K562 (cell line): ENCODE measurements at regions not wholly inside any gene's neighbourhood (a gene's known extent, or its start where the extent isn't known, plus 50 kb on each side); places are given as distances from the start of the nearest gene placed in this dataset.

ENCODE experiments used
- ATAC-seq: fragments of 200-7000 bp; cut with Tn5 transposase; 3 replicates; pipeline ENCODE4 v1.9.1; 2020; ENCODE audit warnings: moderate library complexity
- BruUV-seq: library from RNA; stranded (reverse); fragments of 400-500 nt; replicated peaks from 2 replicates; lab custom pipeline; 2021; lab: Mats Ljungman, UMichigan
- CTCF ChIA-PET: fragments of 300-600 bp; formaldehyde crosslinking; extraction: SDS; loops from one replicate; lab custom pipeline; 2021; ENCODE audit warnings: low intra/inter-chr PET ratio; lab: Yijun Ruan, JAX
- POLR2A ChIA-PET: fragments of 300-600, 350-650 bp; sonication (Branson Sonifier 250); formaldehyde crosslinking; extraction: SDS; loops from one replicate; lab custom pipeline; 2021; ENCODE audit warnings: antibody characterized with exemption, inconsistent platforms; lab: Yijun Ruan, JAX
- DNase-seq, 4 experiments: peaks; one replicate each; pipeline versions ENCODE4 v3.0.0 to v3.0.0-alpha.2; 2011 to 2018; ENCODE audit warnings: low spot score in 3 of 4, mixed read lengths in 3 of 4; ENCODE audit errors: extremely low read depth in 1 of 4
- FAIRE-seq: peaks from 2 replicates; lab custom pipeline; 2011; peaks lifted over from hg19 to GRCh38; lab: Jason Lieb, UNC
- H2AFZ ChIP-seq: 2 replicates; pipeline ENCODE4 v1.6.0; 2011; ENCODE audit warnings: low read depth, low read length, control low read depth, inconsistent platforms
- H3K27ac ChIP-seq: fragments of 200-600 bp; 3 replicates; pipeline ENCODE4 v1.8.0; 2011; ENCODE audit warnings: low read depth, mild to moderate bottlenecking, control low read depth, inconsistent platforms, low read length, moderate library complexity, mixed read lengths; ENCODE audit errors: extremely low read depth
- H3K27me3 ChIP-seq, 2 experiments: fragments of 300-600 bp in 1 of 2; 2 replicates in 1 of 2; 3 replicates in 1 of 2; pipeline versions ENCODE4 v1.6.0 to v1.8.0; 2011; ENCODE audit warnings: inconsistent platforms in 2 of 2, low read length in 2 of 2, mild to moderate bottlenecking in 1 of 2, mixed read lengths in 1 of 2, moderate library complexity in 1 of 2; ENCODE audit not compliant: control insufficient read depth in 2 of 2, insufficient read depth in 2 of 2
- H3K36me3 ChIP-seq: fragments of 300-600 bp; 3 replicates; pipeline ENCODE4 v1.8.0; 2011; ENCODE audit warnings: mild to moderate bottlenecking, low read length, inconsistent platforms; ENCODE audit not compliant: control insufficient read depth, insufficient read depth
- H3K4me1 ChIP-seq, 2 experiments: fragments of 200-600 bp in 1 of 2; replicated peaks in 1 of 2; 2 replicates in 1 of 2; 3 replicates in 1 of 2; pipeline versions ENCODE4 v1.5.1 to v1.8.0; 2011; ENCODE audit warnings: inconsistent platforms in 2 of 2, low read length in 2 of 2, mild to moderate bottlenecking in 1 of 2, mixed read lengths in 1 of 2, moderate library complexity in 1 of 2; ENCODE audit not compliant: control insufficient read depth in 2 of 2, insufficient read depth in 2 of 2
- H3K4me2 ChIP-seq: 2 replicates; pipeline ENCODE4 v1.6.1; 2011; ENCODE audit warnings: low read length, control low read depth, inconsistent platforms, mixed read lengths; ENCODE audit not compliant: insufficient read depth
- H3K4me3 ChIP-seq: fragments of 200-600 bp; sonication (generic), shearing (Covaris generic); 2 replicates; pipeline ENCODE4 v1.5.1; 2016; ENCODE audit warnings: control low read depth, inconsistent platforms
- H3K79me2 ChIP-seq: fragments of 200-600 bp; 3 replicates; pipeline ENCODE4 v1.8.0; 2011; ENCODE audit warnings: low read length, inconsistent platforms; ENCODE audit not compliant: control insufficient read depth, insufficient read depth
- H3K9ac ChIP-seq, 2 experiments: 2 replicates each; pipeline versions ENCODE4 v1.6.0 to v1.6.1; 2011; ENCODE audit warnings: low read depth in 2 of 2, low read length in 2 of 2, control low read depth in 1 of 2, inconsistent platforms in 1 of 2, mild to moderate bottlenecking in 1 of 2, mixed read lengths in 1 of 2; ENCODE audit not compliant: insufficient read depth in 1 of 2
- H3K9me1 ChIP-seq: one replicate; pipeline ENCODE4 v1.6.0; 2011; ENCODE audit warnings: inconsistent platforms, mild to moderate bottlenecking, low read length, moderate library complexity; ENCODE audit not compliant: control insufficient read depth, insufficient read depth
- H3K9me3 ChIP-seq: replicated peaks from 2 replicates; pipeline ENCODE4 v1.5.1; 2011; ENCODE audit warnings: low read depth, low read length, inconsistent platforms; ENCODE audit not compliant: control insufficient read depth, insufficient read depth
- H4K20me1 ChIP-seq: replicated peaks from 2 replicates; pipeline ENCODE4 v1.6.1; 2011; ENCODE audit warnings: low read length, inconsistent platforms, mixed read lengths; ENCODE audit not compliant: control insufficient read depth, insufficient read depth
- ELF4 ChIP-seq: fragments of 450-650 bp; formaldehyde crosslinking; IDR thresholded peaks from 2 replicates; pipeline ENCODE4 v1.4.0; 2022; ENCODE audit warnings: missing genetic modification characterization
- TBP ChIP-seq: optimal IDR thresholded peaks from 2 replicates; pipeline ENCODE3; 2011; ENCODE audit warnings: low read depth, low read length, improper control_type of control experiment
- TRIM24 ChIP-seq, 2 experiments: fragments of 450-650 bp; IDR thresholded peaks; 2 replicates each; pipeline ENCODE4 v1.6.1; 2016
- ZNF3 ChIP-seq: fragments of 250-450 bp; sonication (Bioruptor Pico); IDR thresholded peaks from 2 replicates; pipeline ENCODE4 v1.5.0; 2021; ENCODE audit warnings: mild to moderate bottlenecking, moderate library complexity
- ZSCAN32 ChIP-seq: fragments of 450-650 bp; formaldehyde crosslinking; IDR thresholded peaks from 2 replicates; pipeline ENCODE4 v1.4.0; 2020; ENCODE audit warnings: mild to moderate bottlenecking, moderate library complexity
- WGBS: fragments of 100-300 bp; shearing (Covaris generic); methylation state at CpG from one replicate; pipeline ENCODE4 v1.1.6; 2016; ENCODE audit warnings: low coverage, mixed read lengths; ENCODE audit not compliant: insufficient coverage; ENCODE audit errors: missing lambda C conversion rate; 5-methylcytosine and 5-hydroxymethylcytosine counted together
- in situ Hi-C: fragments of 300-500 bp; cut with MboI; formaldehyde crosslinking; loops from 4 replicates; pipeline ENCODE4 v1.15.0; 2018; ENCODE audit warnings: inconsistent platforms, mixed read lengths
- intact Hi-C: fragments of 100-400 bp; cut with micrococcal nuclease; formaldehyde crosslinking; loops from 2 replicates; pipeline ENCODE4 v1.14.2; 2022
- TF ChIP-seq, protein P1 (sequence below): fragments of 450-650 bp; formaldehyde crosslinking; IDR thresholded peaks from 2 replicates; pipeline ENCODE4 v1.4.0; 2022; ENCODE audit warnings: mild to moderate bottlenecking, moderate library complexity
- TF ChIP-seq, protein P2 (sequence below): fragments of 150-350 bp; IDR thresholded peaks from 2 replicates; pipeline ENCODE4 v1.6.1; 2014; ENCODE audit warnings: low read depth, mild to moderate bottlenecking, low read length, borderline replicate concordance

DNA sequence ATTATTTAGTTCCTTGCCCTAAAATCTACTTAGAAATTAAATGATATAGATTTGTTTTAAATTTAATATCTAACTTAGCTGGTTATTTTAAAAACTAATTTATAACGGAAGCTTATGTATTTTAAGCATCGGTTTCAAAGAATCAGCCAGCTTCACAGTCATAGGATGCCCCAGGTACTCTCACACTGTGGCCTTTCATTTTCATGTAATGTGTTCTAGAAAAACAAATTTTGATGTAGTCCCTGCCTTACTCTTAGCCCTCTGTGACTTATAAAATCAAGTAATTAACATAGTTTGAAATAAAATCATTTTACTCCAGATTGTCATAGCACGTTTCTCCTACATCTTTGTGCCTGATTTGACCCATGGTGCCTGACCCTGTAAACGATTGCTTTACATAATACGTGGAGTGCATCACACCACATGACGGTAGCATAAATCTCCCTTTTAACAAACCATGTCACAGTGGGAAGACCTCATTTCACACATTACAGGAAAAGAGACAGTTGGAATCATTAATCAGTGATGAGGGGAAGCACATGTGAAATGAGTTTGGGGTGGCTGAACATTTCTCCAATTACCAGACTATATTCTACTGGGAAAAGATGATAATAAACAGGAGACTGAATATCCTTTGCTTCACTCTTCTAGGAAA, 731.5 kb upstream of the CDH9 start:
- Histone ChIP-seq H4K20me1 (no peaks in the 10 kb centered on the region), H2AFZ (no peak overlapping the region), H3K79me2 (no peaks in the 10 kb centered on the region), H3K9ac (no peak overlapping the region), H3K9me3 (no peaks in the 10 kb centered on the region), H3K27me3 (no peaks in the 10 kb centered on the region), H3K36me3 (no peaks in the 10 kb centered on the region), H3K4me3 (no peak overlapping the region), H3K27ac (no peak overlapping the region), H3K9me1 (no peaks in the 10 kb centered on the region), H3K4me2 (no peak overlapping the region), H3K4me1 (no peaks in the 10 kb centered on the region)
- ATAC-seq (no peak), FAIRE-seq (no peak), DNase-seq (no peak)
- no TSS peak for BruUV-seq
- ChIA-PET CTCF (no interaction called here), POLR2A (no interaction called here)
- WGBS, result 1% methylated on average over 6 of the region's 6 CpGs
- intact Hi-C loops (no loop called here), in situ Hi-C loops (loop anchor here (10.0 kb wide), 1 partner anchor 55 kb away; no protein-coding TSS in a partner anchor)
- TF ChIP-seq TRIM24 (IDR thresholded peaks at IDR 0.05) (no peak), ZNF3 (no peak), TBP (no peak), ZSCAN32 (CRISPR knock-in tag) (no peak), ELF4 (CRISPR knock-in tag) (no peak)
- TF ChIP-seq, protein P1, sequence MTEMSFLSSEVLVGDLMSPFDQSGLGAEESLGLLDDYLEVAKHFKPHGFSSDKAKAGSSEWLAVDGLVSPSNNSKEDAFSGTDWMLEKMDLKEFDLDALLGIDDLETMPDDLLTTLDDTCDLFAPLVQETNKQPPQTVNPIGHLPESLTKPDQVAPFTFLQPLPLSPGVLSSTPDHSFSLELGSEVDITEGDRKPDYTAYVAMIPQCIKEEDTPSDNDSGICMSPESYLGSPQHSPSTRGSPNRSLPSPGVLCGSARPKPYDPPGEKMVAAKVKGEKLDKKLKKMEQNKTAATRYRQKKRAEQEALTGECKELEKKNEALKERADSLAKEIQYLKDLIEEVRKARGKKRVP (CRISPR knock-in tag), result no peak
- TF ChIP-seq, protein P2, sequence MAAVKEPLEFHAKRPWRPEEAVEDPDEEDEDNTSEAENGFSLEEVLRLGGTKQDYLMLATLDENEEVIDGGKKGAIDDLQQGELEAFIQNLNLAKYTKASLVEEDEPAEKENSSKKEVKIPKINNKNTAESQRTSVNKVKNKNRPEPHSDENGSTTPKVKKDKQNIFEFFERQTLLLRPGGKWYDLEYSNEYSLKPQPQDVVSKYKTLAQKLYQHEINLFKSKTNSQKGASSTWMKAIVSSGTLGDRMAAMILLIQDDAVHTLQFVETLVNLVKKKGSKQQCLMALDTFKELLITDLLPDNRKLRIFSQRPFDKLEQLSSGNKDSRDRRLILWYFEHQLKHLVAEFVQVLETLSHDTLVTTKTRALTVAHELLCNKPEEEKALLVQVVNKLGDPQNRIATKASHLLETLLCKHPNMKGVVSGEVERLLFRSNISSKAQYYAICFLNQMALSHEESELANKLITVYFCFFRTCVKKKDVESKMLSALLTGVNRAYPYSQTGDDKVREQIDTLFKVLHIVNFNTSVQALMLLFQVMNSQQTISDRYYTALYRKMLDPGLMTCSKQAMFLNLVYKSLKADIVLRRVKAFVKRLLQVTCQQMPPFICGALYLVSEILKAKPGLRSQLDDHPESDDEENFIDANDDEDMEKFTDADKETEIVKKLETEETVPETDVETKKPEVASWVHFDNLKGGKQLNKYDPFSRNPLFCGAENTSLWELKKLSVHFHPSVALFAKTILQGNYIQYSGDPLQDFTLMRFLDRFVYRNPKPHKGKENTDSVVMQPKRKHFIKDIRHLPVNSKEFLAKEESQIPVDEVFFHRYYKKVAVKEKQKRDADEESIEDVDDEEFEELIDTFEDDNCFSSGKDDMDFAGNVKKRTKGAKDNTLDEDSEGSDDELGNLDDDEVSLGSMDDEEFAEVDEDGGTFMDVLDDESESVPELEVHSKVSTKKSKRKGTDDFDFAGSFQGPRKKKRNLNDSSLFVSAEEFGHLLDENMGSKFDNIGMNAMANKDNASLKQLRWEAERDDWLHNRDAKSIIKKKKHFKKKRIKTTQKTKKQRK, result no peak
